ENCODE measurements at regions not wholly inside any gene's neighbourhood (a gene's known extent, or its start where the extent isn't known, plus 50 kb on each side); places are given as distances from the start of the nearest gene placed in this dataset.

DNA sequence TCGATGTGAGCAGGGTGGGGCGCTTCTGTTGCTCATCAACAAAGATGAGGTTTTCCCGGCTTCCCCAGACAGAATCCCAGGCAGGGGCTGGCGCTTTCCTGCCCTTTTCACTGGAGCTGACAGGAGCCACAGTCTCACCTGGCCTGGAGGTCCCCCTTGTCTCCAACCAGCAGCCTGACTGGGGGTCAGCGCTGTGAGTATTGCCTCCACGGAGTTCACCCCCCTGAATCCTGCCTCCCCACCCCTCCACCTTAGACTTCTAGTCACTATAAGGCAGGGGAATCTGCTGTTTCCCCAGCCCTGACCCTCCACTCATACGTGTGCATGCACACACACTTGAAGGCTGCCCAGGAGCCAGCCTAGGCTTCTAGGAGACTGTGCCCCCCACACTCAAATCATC, 58.8 kb upstream of the LYVE1 start:
- TF ChIP-seq, protein P1, sequence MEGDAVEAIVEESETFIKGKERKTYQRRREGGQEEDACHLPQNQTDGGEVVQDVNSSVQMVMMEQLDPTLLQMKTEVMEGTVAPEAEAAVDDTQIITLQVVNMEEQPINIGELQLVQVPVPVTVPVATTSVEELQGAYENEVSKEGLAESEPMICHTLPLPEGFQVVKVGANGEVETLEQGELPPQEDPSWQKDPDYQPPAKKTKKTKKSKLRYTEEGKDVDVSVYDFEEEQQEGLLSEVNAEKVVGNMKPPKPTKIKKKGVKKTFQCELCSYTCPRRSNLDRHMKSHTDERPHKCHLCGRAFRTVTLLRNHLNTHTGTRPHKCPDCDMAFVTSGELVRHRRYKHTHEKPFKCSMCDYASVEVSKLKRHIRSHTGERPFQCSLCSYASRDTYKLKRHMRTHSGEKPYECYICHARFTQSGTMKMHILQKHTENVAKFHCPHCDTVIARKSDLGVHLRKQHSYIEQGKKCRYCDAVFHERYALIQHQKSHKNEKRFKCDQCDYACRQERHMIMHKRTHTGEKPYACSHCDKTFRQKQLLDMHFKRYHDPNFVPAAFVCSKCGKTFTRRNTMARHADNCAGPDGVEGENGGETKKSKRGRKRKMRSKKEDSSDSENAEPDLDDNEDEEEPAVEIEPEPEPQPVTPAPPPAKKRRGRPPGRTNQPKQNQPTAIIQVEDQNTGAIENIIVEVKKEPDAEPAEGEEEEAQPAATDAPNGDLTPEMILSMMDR (IDR thresholded peaks at IDR 0.05), result no peak
- no peak for TF ChIP-seq POLR2A (IDR thresholded peaks at IDR 0.05)
